H1 (cell line): ENCODE measurements at regions not wholly inside any gene's neighbourhood (a gene's known extent, or its start where the extent isn't known, plus 50 kb on each side); places are given as distances from the start of the nearest gene placed in this dataset.

ENCODE experiments used
- CTBP2 ChIP-seq: IDR thresholded peaks from 2 replicates; pipeline ENCODE4 v1.7.0; 2011; ENCODE audit warnings: borderline replicate concordance, mild to moderate bottlenecking, moderate library complexity, mixed read lengths, low read length; ENCODE audit not compliant: insufficient read depth, insufficient read length

GRCh38 chr11:59292611-59293010, 66.1 kb upstream of the OR5AN1 start (continued):
- no peak for TF ChIP-seq CTBP2
